SK-N-SH (cell line): ENCODE measurements at regions not wholly inside any gene's neighbourhood (a gene's known extent, or its start where the extent isn't known, plus 50 kb on each side); places are given as distances from the start of the nearest gene placed in this dataset.

Source experiments
- CTCF ChIA-PET: fragments of 300-600, 350-600 bp; formaldehyde crosslinking; extraction: SDS; loops from one replicate; lab custom pipeline; 2021; lab: Yijun Ruan, JAX
- POLR2A ChIA-PET: fragments of 350-600 bp; sonication (Branson Sonifier 250); formaldehyde crosslinking; extraction: SDS; loops from one replicate; lab custom pipeline; 2020; ENCODE audit warnings: antibody characterized with exemption, inconsistent platforms; lab: Yijun Ruan, JAX
- DNase-seq: peaks from one replicate; pipeline ENCODE4 v3.0.0; 2012
- H2AFZ ChIP-seq: fragments of 200-600 bp; sonication (generic); 2 replicates; pipeline ENCODE4 v1.8.1; 2016; ENCODE audit warnings: antibody characterized with exemption, mild to moderate bottlenecking, low read depth
- H3F3A ChIP-seq: fragments of 200-600 bp; sonication (generic); replicated peaks from 2 replicates; pipeline ENCODE3; 2016; ENCODE audit warnings: antibody characterized with exemption, mild to moderate bottlenecking; ENCODE audit not compliant: insufficient read depth
- H3K27ac ChIP-seq, 2 experiments: fragments of 200-500 bp in 1 of 2; fragments of 200-600 bp in 1 of 2; sonication (Bioruptor generic) in 1 of 2; sonication (generic), shearing (Covaris generic) in 1 of 2; 2 replicates each; pipeline versions ENCODE4 v1.5.1 to v1.6.1; 2014 to 2016; ENCODE audit warnings: low read depth in 2 of 2, inconsistent platforms in 1 of 2, low read length in 1 of 2, mild to moderate bottlenecking in 1 of 2, mixed read lengths in 1 of 2
- H3K27me3 ChIP-seq: fragments of 200-600 bp; sonication (generic), shearing (Covaris generic); 2 replicates; pipeline ENCODE4 v1.6.1; 2016; ENCODE audit warnings: mixed run types; ENCODE audit not compliant: insufficient read depth
- H3K36me3 ChIP-seq, 2 experiments: fragments of 200-500 bp in 1 of 2; fragments of 200-600 bp in 1 of 2; sonication (Bioruptor generic) in 1 of 2; sonication (generic) in 1 of 2; replicated peaks in 1 of 2; 2 replicates each; pipeline versions ENCODE3 to v1.5.1; 2014 to 2016; ENCODE audit warnings: low read length in 1 of 2, mild to moderate bottlenecking in 1 of 2; ENCODE audit not compliant: insufficient read depth in 2 of 2, control insufficient read depth in 1 of 2
- H3K4me1 ChIP-seq, 2 experiments: fragments of 200-500 bp in 1 of 2; fragments of 200-600 bp in 1 of 2; sonication (Bioruptor generic) in 1 of 2; sonication (generic), shearing (Covaris generic) in 1 of 2; 2 replicates each; pipeline versions ENCODE4 v1.5.1 to v1.6.1; 2014 to 2016; ENCODE audit warnings: low read depth in 1 of 2, low read length in 1 of 2, mixed run types in 1 of 2; ENCODE audit not compliant: insufficient read depth in 2 of 2, control insufficient read depth in 1 of 2
- H3K4me2 ChIP-seq: fragments of 200-600 bp; sonication (generic), shearing (Covaris generic); 2 replicates; pipeline ENCODE4 v1.6.1; 2017; ENCODE audit warnings: mixed run types
- H3K4me3 ChIP-seq, 2 experiments: fragments of 200-500 bp in 1 of 2; fragments of 200-600 bp in 1 of 2; sonication (Bioruptor generic) in 1 of 2; sonication (generic), shearing (Covaris generic) in 1 of 2; 2 replicates each; pipeline versions ENCODE4 v1.5.1 to v1.8.1; 2014 to 2016; ENCODE audit warnings: low read depth in 2 of 2, inconsistent platforms in 1 of 2, low read length in 1 of 2, mild to moderate bottlenecking in 1 of 2, mixed read lengths in 1 of 2, moderate library complexity in 1 of 2
- H3K79me2 ChIP-seq: fragments of 200-600 bp; sonication (generic); 2 replicates; pipeline ENCODE4 v1.8.1; 2017; ENCODE audit warnings: mild to moderate bottlenecking; ENCODE audit not compliant: insufficient read depth
- H3K9ac ChIP-seq: fragments of 200-600 bp; sonication (generic); 2 replicates; pipeline ENCODE4 v1.6.1; 2017; ENCODE audit warnings: mixed run types
- H3K9me2 ChIP-seq: fragments of 200-600 bp; sonication (generic); 2 replicates; pipeline ENCODE4 v1.6.1; 2017; ENCODE audit warnings: mixed run types
- H3K9me3 ChIP-seq: fragments of 200-600 bp; sonication (generic); 2 replicates; pipeline ENCODE4 v1.6.1; 2017; ENCODE audit warnings: mixed run types, mild to moderate bottlenecking, moderate library complexity
- H4K20me1 ChIP-seq: fragments of 200-600 bp; sonication (generic); 2 replicates; pipeline ENCODE4 v1.6.1; 2017; ENCODE audit warnings: mild to moderate bottlenecking, mixed run types; ENCODE audit not compliant: insufficient read depth
- CHD2 ChIP-seq: fragments of 150-350 bp; IDR thresholded peaks from 2 replicates; pipeline ENCODE4 v1.6.1; 2018; ENCODE audit warnings: low read length; ENCODE audit not compliant: partially characterized antibody
- ELF1 ChIP-seq: IDR thresholded peaks from 2 replicates; pipeline ENCODE4 v1.4.0; 2012
- FOSL2 ChIP-seq: IDR thresholded peaks from 2 replicates; pipeline ENCODE4 v1.4.0; 2012; ENCODE audit warnings: low read depth, mild to moderate bottlenecking, moderate library complexity, borderline replicate concordance
- FOXJ3 ChIP-seq: sonication (generic); formaldehyde crosslinking; IDR thresholded peaks from 2 replicates; pipeline ENCODE4 v1.5.1; 2020; ENCODE audit warnings: mild to moderate bottlenecking, missing genetic modification reagents
- GABPA ChIP-seq: IDR thresholded peaks from 2 replicates; pipeline ENCODE4 v1.4.0; 2012; ENCODE audit warnings: low read depth, mild to moderate bottlenecking
- GATA2 ChIP-seq: sonication (generic); formaldehyde crosslinking; IDR thresholded peaks from 2 replicates; pipeline ENCODE4 v1.5.0; 2020; ENCODE audit warnings: mild to moderate bottlenecking, missing genetic modification reagents
- JUND ChIP-seq: IDR thresholded peaks from 2 replicates; pipeline ENCODE4 v1.4.0; 2012
- MXI1 ChIP-seq: IDR thresholded peaks from 2 replicates; pipeline ENCODE4 v1.6.1; 2012; ENCODE audit warnings: mild to moderate bottlenecking, low read depth, low read length, improper control_type of control experiment
- NRF1 ChIP-seq: IDR thresholded peaks from 2 replicates; pipeline ENCODE4 v1.6.1; 2012; ENCODE audit warnings: low read depth, mild to moderate bottlenecking, low read length
- RCOR1 ChIP-seq: fragments of 150-350 bp; IDR thresholded peaks from 2 replicates; pipeline ENCODE4 v1.6.1; 2017; ENCODE audit warnings: antibody characterized with exemption, low read length
- RFX5 ChIP-seq: IDR thresholded peaks from 2 replicates; pipeline ENCODE4 v1.6.1; 2012; ENCODE audit warnings: mild to moderate bottlenecking, improper control_type of control experiment, low read length
- SIN3A ChIP-seq: IDR thresholded peaks from 2 replicates; pipeline ENCODE4 v1.6.1; 2012; ENCODE audit warnings: low read depth, mild to moderate bottlenecking, low read length, moderate library complexity, borderline replicate concordance
- SMC3 ChIP-seq: IDR thresholded peaks from 2 replicates; pipeline ENCODE4 v1.6.1; 2012; ENCODE audit warnings: low read depth, low read length, improper control_type of control experiment
- TAF1 ChIP-seq: IDR thresholded peaks from 2 replicates; pipeline ENCODE4 v1.6.1; 2012; ENCODE audit warnings: low read depth, mild to moderate bottlenecking, low read length, moderate library complexity, borderline replicate concordance
- TCF12 ChIP-seq: IDR thresholded peaks from 2 replicates; pipeline ENCODE4 v1.4.0; 2012
- TEAD4 ChIP-seq: IDR thresholded peaks from 2 replicates; pipeline ENCODE4 v1.4.0; 2012; ENCODE audit warnings: mild to moderate bottlenecking, borderline replicate concordance; ENCODE audit not compliant: insufficient read depth
- YY1 ChIP-seq: IDR thresholded peaks from 2 replicates; pipeline ENCODE4 v1.4.0; 2012; ENCODE audit warnings: low read depth, mild to moderate bottlenecking
- WGBS: methylation state at CpG from one replicate; pipeline ENCODE4 v1.1.6; 2017; ENCODE audit warnings: low lambda C conversion rate; 5-methylcytosine and 5-hydroxymethylcytosine counted together
- TF ChIP-seq, protein P1 (sequence below): fragments of 200-600 bp; sonication (generic); IDR thresholded peaks from 2 replicates; pipeline ENCODE4 v1.6.1; 2017; ENCODE audit warnings: antibody characterized with exemption, mild to moderate bottlenecking, moderate library complexity
- TF ChIP-seq, protein P2 (sequence below): IDR thresholded peaks from 2 replicates; pipeline ENCODE4 v1.4.0; 2012; ENCODE audit warnings: low read depth
- TF ChIP-seq, protein P3 (sequence below): fragments of 150-350 bp; IDR thresholded peaks from 2 replicates; pipeline ENCODE4 v1.6.1; 2017; ENCODE audit warnings: antibody characterized with exemption, low read length, low read depth, borderline replicate concordance
- TF ChIP-seq, protein P4 (sequence below): IDR thresholded peaks from 2 replicates; pipeline ENCODE4; 2012
- TF ChIP-seq, protein P5 (sequence below): IDR thresholded peaks from 2 replicates; pipeline ENCODE4 v1.6.1; 2012; ENCODE audit warnings: mild to moderate bottlenecking, low read depth, low read length, moderate library complexity

DNA sequence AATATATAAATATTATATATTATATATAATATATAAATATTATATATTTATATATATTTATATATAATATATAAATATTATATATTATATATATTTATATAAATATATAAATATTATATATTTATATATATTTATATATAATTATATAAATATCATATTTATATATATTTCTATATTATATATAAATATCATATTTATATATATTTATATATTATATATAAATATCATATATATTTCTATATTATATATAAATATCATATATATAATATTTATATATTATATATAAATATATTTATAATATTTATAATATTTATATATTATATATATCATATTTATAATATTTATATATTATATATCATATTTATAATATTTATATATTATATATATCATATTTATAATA lies 321.4 kb downstream of the CDH2 start (continued):
- TF ChIP-seq FOXJ3 (no peak), MXI1 (no peak), NRF1 (no peak), RCOR1 (no peak), JUND (no peak), SMC3 (no peak), GATA2 (CRISPR knock-in tag) (no peak), YY1 (no peak)
- TF ChIP-seq, protein P1, sequence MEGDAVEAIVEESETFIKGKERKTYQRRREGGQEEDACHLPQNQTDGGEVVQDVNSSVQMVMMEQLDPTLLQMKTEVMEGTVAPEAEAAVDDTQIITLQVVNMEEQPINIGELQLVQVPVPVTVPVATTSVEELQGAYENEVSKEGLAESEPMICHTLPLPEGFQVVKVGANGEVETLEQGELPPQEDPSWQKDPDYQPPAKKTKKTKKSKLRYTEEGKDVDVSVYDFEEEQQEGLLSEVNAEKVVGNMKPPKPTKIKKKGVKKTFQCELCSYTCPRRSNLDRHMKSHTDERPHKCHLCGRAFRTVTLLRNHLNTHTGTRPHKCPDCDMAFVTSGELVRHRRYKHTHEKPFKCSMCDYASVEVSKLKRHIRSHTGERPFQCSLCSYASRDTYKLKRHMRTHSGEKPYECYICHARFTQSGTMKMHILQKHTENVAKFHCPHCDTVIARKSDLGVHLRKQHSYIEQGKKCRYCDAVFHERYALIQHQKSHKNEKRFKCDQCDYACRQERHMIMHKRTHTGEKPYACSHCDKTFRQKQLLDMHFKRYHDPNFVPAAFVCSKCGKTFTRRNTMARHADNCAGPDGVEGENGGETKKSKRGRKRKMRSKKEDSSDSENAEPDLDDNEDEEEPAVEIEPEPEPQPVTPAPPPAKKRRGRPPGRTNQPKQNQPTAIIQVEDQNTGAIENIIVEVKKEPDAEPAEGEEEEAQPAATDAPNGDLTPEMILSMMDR, result no peak
- TF ChIP-seq, protein P2, sequence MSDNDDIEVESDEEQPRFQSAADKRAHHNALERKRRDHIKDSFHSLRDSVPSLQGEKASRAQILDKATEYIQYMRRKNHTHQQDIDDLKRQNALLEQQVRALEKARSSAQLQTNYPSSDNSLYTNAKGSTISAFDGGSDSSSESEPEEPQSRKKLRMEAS, result no peak
- TF ChIP-seq, all 33 proteins: peak for 0

DNA sequence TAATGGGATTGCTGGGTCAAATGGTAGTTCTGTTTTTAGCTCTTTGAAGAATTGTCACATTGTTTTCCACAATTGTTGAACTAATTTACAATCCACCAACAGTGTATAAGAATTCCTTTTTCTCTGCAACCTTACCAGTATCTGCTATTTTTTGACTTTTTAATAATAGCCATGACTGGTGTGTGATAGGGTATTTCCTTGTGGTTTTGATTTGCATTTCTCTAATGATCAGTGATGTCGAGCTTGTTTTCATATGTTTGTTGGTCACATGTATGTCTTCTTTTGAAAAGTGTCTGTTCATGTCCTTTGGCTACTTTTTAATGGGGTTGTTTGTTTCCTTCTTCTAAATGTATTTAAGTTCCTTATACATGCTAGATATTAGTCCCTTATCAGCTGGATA lies 322.3 kb downstream of the CDH2 start:
- no peak overlapping the region for H3K27ac ChIP-seq
- H2AFZ ChIP-seq, result no peak overlapping the region
- no peak for DNase-seq
- TF ChIP-seq FOSL2, result no peak
- TF ChIP-seq, protein P3, sequence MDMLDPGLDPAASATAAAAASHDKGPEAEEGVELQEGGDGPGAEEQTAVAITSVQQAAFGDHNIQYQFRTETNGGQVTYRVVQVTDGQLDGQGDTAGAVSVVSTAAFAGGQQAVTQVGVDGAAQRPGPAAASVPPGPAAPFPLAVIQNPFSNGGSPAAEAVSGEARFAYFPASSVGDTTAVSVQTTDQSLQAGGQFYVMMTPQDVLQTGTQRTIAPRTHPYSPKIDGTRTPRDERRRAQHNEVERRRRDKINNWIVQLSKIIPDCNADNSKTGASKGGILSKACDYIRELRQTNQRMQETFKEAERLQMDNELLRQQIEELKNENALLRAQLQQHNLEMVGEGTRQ, result no peak
- TF ChIP-seq TCF12, result no peak
- no peak for TF ChIP-seq MXI1
- TF ChIP-seq, protein P4, sequence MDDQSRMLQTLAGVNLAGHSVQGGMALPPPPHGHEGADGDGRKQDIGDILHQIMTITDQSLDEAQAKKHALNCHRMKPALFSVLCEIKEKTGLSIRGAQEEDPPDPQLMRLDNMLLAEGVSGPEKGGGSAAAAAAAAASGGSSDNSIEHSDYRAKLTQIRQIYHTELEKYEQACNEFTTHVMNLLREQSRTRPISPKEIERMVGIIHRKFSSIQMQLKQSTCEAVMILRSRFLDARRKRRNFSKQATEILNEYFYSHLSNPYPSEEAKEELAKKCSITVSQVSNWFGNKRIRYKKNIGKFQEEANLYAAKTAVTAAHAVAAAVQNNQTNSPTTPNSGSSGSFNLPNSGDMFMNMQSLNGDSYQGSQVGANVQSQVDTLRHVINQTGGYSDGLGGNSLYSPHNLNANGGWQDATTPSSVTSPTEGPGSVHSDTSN, result no peak
- TF ChIP-seq YY1, result no peak
- TF ChIP-seq, protein P5, sequence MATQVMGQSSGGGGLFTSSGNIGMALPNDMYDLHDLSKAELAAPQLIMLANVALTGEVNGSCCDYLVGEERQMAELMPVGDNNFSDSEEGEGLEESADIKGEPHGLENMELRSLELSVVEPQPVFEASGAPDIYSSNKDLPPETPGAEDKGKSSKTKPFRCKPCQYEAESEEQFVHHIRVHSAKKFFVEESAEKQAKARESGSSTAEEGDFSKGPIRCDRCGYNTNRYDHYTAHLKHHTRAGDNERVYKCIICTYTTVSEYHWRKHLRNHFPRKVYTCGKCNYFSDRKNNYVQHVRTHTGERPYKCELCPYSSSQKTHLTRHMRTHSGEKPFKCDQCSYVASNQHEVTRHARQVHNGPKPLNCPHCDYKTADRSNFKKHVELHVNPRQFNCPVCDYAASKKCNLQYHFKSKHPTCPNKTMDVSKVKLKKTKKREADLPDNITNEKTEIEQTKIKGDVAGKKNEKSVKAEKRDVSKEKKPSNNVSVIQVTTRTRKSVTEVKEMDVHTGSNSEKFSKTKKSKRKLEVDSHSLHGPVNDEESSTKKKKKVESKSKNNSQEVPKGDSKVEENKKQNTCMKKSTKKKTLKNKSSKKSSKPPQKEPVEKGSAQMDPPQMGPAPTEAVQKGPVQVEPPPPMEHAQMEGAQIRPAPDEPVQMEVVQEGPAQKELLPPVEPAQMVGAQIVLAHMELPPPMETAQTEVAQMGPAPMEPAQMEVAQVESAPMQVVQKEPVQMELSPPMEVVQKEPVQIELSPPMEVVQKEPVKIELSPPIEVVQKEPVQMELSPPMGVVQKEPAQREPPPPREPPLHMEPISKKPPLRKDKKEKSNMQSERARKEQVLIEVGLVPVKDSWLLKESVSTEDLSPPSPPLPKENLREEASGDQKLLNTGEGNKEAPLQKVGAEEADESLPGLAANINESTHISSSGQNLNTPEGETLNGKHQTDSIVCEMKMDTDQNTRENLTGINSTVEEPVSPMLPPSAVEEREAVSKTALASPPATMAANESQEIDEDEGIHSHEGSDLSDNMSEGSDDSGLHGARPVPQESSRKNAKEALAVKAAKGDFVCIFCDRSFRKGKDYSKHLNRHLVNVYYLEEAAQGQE, result no peak
- no peak for TF ChIP-seq TEAD4
- no peak for TF ChIP-seq TAF1
- no peak for TF ChIP-seq RCOR1
- TF ChIP-seq CHD2, result no peak
- no peak for TF ChIP-seq RFX5
- TF ChIP-seq GABPA, result no peak
- TF ChIP-seq, protein P2, result no peak
- TF ChIP-seq, protein P1, result no peak
- TF ChIP-seq ELF1, result no peak
- no peak for TF ChIP-seq SIN3A
- no peak overlapping the region for H3K9ac ChIP-seq
- H3K27me3 ChIP-seq, result no peaks in the 10 kb centered on the region
- no peaks in the 10 kb centered on the region; a peak in 1 of 4 replicates for H3K4me1 ChIP-seq
- H3K4me3 ChIP-seq, result no peak overlapping the region
- POLR2A ChIA-PET, result no interaction called here
- H3K4me2 ChIP-seq, result no peak overlapping the region
- no peaks in the 10 kb centered on the region for H3K9me3 ChIP-seq
- no peaks in the 10 kb centered on the region for H3K79me2 ChIP-seq
- WGBS, result 82% methylated on average over 1 of the region's 1 CpG
- no peaks in the 10 kb centered on the region for H3K9me2 ChIP-seq
- CTCF ChIA-PET, result no interaction called here
- no peaks in the 10 kb centered on the region for H3K36me3 ChIP-seq
- peaks cover 6% of the 10 kb centered on the region for H3F3A ChIP-seq
- no peaks in the 10 kb centered on the region for H4K20me1 ChIP-seq
